ENCODE measurements at regions not wholly inside any gene's neighbourhood (a gene's known extent, or its start where the extent isn't known, plus 50 kb on each side); places are given as distances from the start of the nearest gene placed in this dataset.

- DNase-seq (no peak), ATAC-seq (no peak)
- no peaks in the 10 kb centered on the region for H3K4me1 Mint-ChIP-seq (ENCODE audit: low read depth)
- no peak overlapping the region for H3K4me3 Mint-ChIP-seq
- CTCF ChIA-PET = no interaction called here
- H3K36me3 Mint-ChIP-seq (ENCODE audit: low read depth) = no peaks in the 10 kb centered on the region
- intact Hi-C loops (cut with micrococcal nuclease) = no loop called here
- no peaks in the 10 kb centered on the region for H3K27me3 Mint-ChIP-seq
- POLR2A ChIA-PET = no interaction called here
- H3K27ac Mint-ChIP-seq = no peak overlapping the region
- peak; percentile 13 for TF ChIP-seq CTCF (IDR thresholded peaks at IDR 0.05)
- no peaks in the 10 kb centered on the region for H3K9me3 Mint-ChIP-seq
Observed at GRCh38 chr10:106401161-106401560, 763.3 kb downstream of the SORCS1 start.

- CTCF ChIA-PET = no interaction called here
- Mint-ChIP-seq H3K9me3 (no peaks in the 10 kb centered on the region), H3K27ac (no peak overlapping the region), H3K4me3 (no peak overlapping the region), H3K27me3 (no peaks in the 10 kb centered on the region), H3K4me1 (ENCODE audit: low read depth) (no peaks in the 10 kb centered on the region), H3K36me3 (ENCODE audit: low read depth) (no peaks in the 10 kb centered on the region)
- TF ChIP-seq CTCF (IDR thresholded peaks at IDR 0.05) = no peak
- POLR2A ChIA-PET = no interaction called here
- DNase-seq (no peak), ATAC-seq (no peak)
- intact Hi-C loops (cut with micrococcal nuclease) = no loop called here
Observed at GRCh38 chr10:106399112-106399511, 765.4 kb downstream of the SORCS1 start.

GRCh38 chr10:106396192-106396591 is 768.3 kb downstream of the SORCS1 start:
- CTCF ChIA-PET = no interaction called here
- H3K36me3 Mint-ChIP-seq (ENCODE audit: low read depth) = no peaks in the 10 kb centered on the region
- TF ChIP-seq CTCF (IDR thresholded peaks at IDR 0.05) = no peak
- no peaks in the 10 kb centered on the region for H3K27me3 Mint-ChIP-seq
- no peaks in the 10 kb centered on the region for H3K4me1 Mint-ChIP-seq (ENCODE audit: low read depth)
- intact Hi-C loops (cut with micrococcal nuclease) = no loop called here
- H3K9me3 Mint-ChIP-seq = peaks cover 2% of the 10 kb centered on the region
- POLR2A ChIA-PET = no interaction called here
- DNase-seq (no peak), ATAC-seq (no peak)
- H3K27ac Mint-ChIP-seq = no peak overlapping the region
- H3K4me3 Mint-ChIP-seq = no peak overlapping the region

GRCh38 chr10:106395041-106395749 is 769.3 kb downstream of the SORCS1 start:
- no peaks in the 10 kb centered on the region for H3K27me3 Mint-ChIP-seq
- H3K4me3 Mint-ChIP-seq = no peak overlapping the region
- intact Hi-C loops (cut with micrococcal nuclease) = no loop called here
- no peaks in the 10 kb centered on the region for H3K36me3 Mint-ChIP-seq (ENCODE audit: low read depth)
- ATAC-seq = no peak
- H3K4me1 Mint-ChIP-seq (ENCODE audit: low read depth) = no peaks in the 10 kb centered on the region
- no peak overlapping the region for H3K27ac Mint-ChIP-seq
- no peak for DNase-seq
- H3K9me3 Mint-ChIP-seq = peaks cover 2% of the 10 kb centered on the region
- ChIA-PET POLR2A (no interaction called here), CTCF (no interaction called here)
- no peak for TF ChIP-seq CTCF (IDR thresholded peaks at IDR 0.05)

- ChIA-PET POLR2A (no interaction called here), CTCF (no interaction called here)
- no peak for TF ChIP-seq CTCF (IDR thresholded peaks at IDR 0.05)
- Mint-ChIP-seq H3K27ac (no peak overlapping the region), H3K4me1 (ENCODE audit: low read depth) (no peaks in the 10 kb centered on the region), H3K4me3 (no peak overlapping the region), H3K27me3 (no peaks in the 10 kb centered on the region), H3K9me3 (peaks cover 2% of the 10 kb centered on the region), H3K36me3 (ENCODE audit: low read depth) (no peaks in the 10 kb centered on the region)
- DNase-seq (no peak), ATAC-seq (no peak)
- intact Hi-C loops (cut with micrococcal nuclease) = no loop called here
Observed at GRCh38 chr10:106392778-106393177, 771.7 kb downstream of the SORCS1 start.
